ENCODE measurements at regions not wholly inside any gene's neighbourhood (a gene's known extent, or its start where the extent isn't known, plus 50 kb on each side); places are given as distances from the start of the nearest gene placed in this dataset.
"Not testable (repeated sequence)": the region's sequence is repeated elsewhere in the genome, so short reads cannot be mapped to it uniquely, and the experiment has no call there.

DNA sequence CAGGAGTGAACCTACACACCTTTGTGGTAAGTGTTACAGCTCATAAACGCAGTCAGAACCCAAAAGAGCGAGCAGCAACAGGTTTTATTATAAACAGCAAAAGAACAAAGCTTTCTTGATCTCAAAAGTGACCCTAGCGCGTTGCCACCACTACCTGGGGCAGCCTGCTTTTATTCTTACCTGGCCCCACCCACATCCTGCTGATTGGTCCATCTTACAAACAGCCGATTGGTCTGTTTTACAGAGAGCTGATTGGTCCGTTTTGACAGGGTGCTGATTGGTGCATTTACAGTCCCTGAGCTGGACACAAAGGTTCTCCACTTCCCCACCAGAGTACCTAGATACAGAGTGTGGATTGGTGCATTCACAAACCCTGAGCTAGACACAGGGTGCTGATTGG is 143.1 kb downstream of the ARRDC4 start:
- no peak for DNase-seq (ENCODE audit: low read depth, low spot score)

DNA sequence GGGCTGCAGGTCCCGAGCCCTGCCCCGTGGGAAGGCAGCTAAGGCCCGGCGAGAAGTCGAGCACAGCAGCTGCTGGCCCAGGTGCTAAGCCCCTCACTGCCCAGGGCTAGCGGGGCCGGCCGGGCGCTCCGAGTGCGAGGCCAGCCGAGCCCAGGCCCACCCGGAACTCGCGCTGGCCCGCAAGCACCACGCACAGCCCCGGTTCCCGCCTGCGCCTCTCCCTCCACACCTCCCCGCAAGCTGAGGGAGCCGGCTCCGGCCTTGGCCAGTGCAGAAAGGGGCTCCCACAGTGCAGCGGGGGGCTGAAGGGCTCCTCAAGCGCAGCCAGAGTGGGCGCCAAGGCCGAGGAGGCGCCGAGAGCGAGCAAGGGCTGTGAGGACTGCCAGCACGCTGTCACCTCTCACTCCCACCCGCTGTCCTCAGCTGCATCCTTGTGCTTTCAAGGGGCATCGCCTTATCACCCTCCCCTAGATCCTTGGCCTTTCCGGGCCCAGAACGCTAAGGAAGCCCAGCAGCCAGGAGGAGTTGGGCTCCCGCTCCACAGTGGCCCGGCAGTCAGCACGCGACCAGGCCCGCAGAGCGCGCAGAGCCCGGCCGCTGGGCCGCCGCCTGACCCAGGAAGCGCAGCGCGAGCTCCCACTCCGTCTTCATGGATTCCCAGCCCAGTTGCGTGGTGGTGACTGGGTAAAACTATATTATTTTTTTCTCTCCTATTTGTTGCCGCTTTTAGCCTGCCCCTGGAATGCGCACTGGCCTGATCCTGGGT is 144.1 kb downstream of the ARRDC4 start:
- not testable (repeated sequence) for H3K36me3 ChIP-seq (ENCODE audit: insufficient read depth, low read length); H3K27ac ChIP-seq; H3K4me3 ChIP-seq; H3K9ac ChIP-seq (ENCODE audit: insufficient read length); H3K9me3 ChIP-seq (ENCODE audit: low read depth, low read length); DNase-seq (ENCODE audit: low read depth, low spot score)

More for the DNA sequence above, 143.1 kb downstream of the ARRDC4 start:
- H3K9ac ChIP-seq (ENCODE audit: insufficient read length): no peak overlapping the region
- no peak overlapping the region for H3K27ac ChIP-seq
- H3K9me3 ChIP-seq (ENCODE audit: low read depth, low read length): no peaks in the 10 kb centered on the region
- no peaks in the 10 kb centered on the region for H3K36me3 ChIP-seq (ENCODE audit: insufficient read depth, low read length)
- no peak for TF ChIP-seq FOXP2 (optimal IDR thresholded peaks at IDR 0.05; ENCODE audit: control extremely low read depth, extremely low read length, insufficient read depth)
- TF ChIP-seq EZH2 (IDR thresholded peaks at IDR 0.05): no peak
- no peak overlapping the region for H3K4me3 ChIP-seq

DNA sequence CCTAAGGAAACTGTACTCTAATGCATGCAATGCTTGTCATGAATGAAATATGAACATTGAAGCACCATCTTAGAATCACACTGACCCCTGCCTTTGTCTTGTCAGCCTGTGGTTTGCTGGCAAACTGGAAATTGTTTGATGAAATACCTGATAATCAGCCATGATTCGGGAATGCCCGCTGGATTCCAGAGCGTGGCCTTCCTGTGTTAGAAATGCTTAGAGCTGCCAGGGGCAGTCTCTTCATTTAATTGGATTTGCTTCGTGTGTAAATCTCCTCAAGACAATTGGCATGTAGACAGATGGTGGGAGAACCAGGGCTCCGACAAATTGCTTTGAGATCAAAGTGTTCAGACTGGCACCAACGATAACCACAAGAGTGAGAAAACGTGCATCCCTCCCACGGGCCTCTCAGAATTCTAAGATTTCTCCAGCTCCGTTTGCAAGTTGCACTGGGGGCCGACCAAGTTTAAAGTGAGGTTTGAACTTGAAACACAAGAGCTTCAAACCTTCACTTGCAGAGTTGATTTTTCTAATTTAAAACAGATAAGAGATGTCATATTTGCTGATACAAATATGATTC is 146.2 kb downstream of the ARRDC4 start:
- H3K4me3 ChIP-seq; H3K9ac ChIP-seq (ENCODE audit: insufficient read length); H3K36me3 ChIP-seq (ENCODE audit: insufficient read depth, low read length); H3K9me3 ChIP-seq (ENCODE audit: low read depth, low read length); H3K27ac ChIP-seq; DNase-seq (ENCODE audit: low read depth, low spot score): not testable (repeated sequence)

DNA sequence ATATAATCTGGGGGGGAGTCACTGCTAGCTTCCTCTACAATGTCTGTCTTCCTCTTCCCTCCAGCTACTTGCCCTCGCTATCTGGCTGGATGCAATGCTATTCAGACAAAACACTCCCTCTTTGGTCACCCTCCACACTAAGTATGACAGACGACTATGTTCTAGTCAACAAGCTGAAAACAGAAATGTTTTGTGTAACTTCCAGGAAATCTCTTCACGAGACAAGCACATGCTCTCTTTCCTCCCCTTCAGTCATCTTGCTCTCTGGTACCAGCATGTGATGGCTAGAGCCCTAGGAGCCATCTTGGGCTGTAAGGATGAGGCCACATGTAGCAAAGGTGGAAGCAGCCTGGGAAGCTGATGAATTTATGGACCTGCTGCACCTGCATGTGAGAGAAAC is 151.3 kb downstream of the ARRDC4 start:
- no peak overlapping the region for H3K9ac ChIP-seq (ENCODE audit: insufficient read length)
- H3K36me3 ChIP-seq (ENCODE audit: insufficient read depth, low read length): no peaks in the 10 kb centered on the region
- H3K4me3 ChIP-seq: no peak overlapping the region
- no peak for DNase-seq (ENCODE audit: low read depth, low spot score)
- H3K27ac ChIP-seq: no peak overlapping the region
- no peaks in the 10 kb centered on the region for H3K9me3 ChIP-seq (ENCODE audit: low read depth, low read length)
- TF ChIP-seq FOXP2 (optimal IDR thresholded peaks at IDR 0.05; ENCODE audit: control extremely low read depth, extremely low read length, insufficient read depth): no peak
- no peak for TF ChIP-seq EZH2 (IDR thresholded peaks at IDR 0.05)
- TF ChIP-seq POLR2AphosphoS5 (IDR thresholded peaks at IDR 0.05; ENCODE audit: borderline replicate concordance, low read depth, low read length): no peak

DNA sequence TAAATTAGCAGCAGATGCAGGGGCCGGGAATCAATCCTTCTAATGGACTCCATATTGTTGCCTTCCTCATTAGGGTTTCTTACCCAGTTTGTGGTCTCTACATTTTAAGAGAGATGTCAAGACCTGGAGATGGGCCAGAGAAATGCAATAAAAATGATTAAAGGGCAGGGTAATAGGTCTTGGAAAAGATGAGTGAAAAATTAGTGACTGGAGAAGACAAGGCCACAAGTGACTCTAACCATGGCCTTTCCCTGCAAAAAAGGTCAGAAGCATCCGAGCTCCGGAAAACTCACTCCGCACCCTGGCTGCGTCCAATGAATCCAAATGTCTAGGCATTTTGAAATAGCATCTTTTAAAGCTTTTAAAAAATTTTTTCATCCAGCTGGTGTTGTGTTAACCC is 152.8 kb downstream of the ARRDC4 start:
- DNase-seq (ENCODE audit: low read depth, low spot score): no peak
- Histone ChIP-seq H3K36me3 (ENCODE audit: insufficient read depth, low read length) (no peaks in the 10 kb centered on the region), H3K9me3 (ENCODE audit: low read depth, low read length) (no peaks in the 10 kb centered on the region), H3K4me3 (no peak overlapping the region), H3K27ac (no peak overlapping the region), H3K9ac (ENCODE audit: insufficient read length) (no peak overlapping the region)
- TF ChIP-seq EZH2 (IDR thresholded peaks at IDR 0.05): no peak
- TF ChIP-seq POLR2AphosphoS5 (IDR thresholded peaks at IDR 0.05; ENCODE audit: borderline replicate concordance, low read depth, low read length): no peak
- TF ChIP-seq FOXP2 (optimal IDR thresholded peaks at IDR 0.05; ENCODE audit: control extremely low read depth, extremely low read length, insufficient read depth): no peak

DNA sequence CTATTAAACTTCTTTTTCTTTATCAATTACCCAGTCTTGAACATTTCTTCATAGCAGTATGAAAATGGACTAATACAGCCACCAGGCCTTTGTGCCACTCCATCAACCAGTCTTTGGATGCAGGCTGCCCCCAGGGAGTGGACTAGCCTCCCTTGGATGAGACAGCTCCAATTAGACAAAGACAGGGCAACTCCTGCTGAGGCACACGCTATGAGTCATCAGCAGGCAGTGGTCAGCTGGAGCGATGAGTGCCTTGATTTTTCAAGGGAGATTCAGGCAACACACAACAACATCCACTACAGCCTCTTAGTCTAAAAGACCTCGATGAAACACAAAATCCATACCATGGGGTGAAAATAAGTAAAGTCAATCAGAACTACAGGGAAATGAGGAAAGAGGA is 160.1 kb downstream of the ARRDC4 start:
- Histone ChIP-seq H3K27ac (no peak overlapping the region), H3K4me3 (no peak overlapping the region), H3K9me3 (ENCODE audit: low read depth, low read length) (no peaks in the 10 kb centered on the region), H3K9ac (ENCODE audit: insufficient read length) (no peak overlapping the region), H3K36me3 (ENCODE audit: insufficient read depth, low read length) (no peaks in the 10 kb centered on the region)
- TF ChIP-seq EZH2 (IDR thresholded peaks at IDR 0.05) (no peak), FOXP2 (optimal IDR thresholded peaks at IDR 0.05; ENCODE audit: control extremely low read depth, extremely low read length, insufficient read depth) (no peak), POLR2AphosphoS5 (IDR thresholded peaks at IDR 0.05; ENCODE audit: borderline replicate concordance, low read depth, low read length) (no peak)
- no peak for DNase-seq (ENCODE audit: low read depth, low spot score)

DNA sequence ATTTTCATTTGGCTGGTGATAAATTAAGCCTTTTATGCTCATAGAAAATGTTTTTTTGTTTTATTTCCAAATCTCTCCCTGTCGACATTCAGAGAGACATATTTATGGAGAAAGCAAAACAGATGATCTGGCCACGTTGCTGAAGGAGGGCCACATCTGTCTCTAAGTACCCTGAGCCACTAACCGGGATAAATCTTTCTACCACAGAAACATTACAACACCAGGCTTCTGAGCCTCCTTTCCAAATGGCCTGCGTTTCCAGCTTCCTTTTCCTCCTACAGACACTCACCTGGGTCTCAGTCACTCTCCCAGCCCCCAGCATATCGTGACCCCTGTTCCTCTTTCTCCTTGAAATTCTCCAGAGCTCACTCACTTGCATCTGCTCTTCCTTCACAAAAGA is 161.0 kb downstream of the ARRDC4 start:
- H3K9ac ChIP-seq (ENCODE audit: insufficient read length): no peak overlapping the region
- TF ChIP-seq FOXP2 (optimal IDR thresholded peaks at IDR 0.05; ENCODE audit: control extremely low read depth, extremely low read length, insufficient read depth) (no peak), EZH2 (IDR thresholded peaks at IDR 0.05) (no peak), POLR2AphosphoS5 (IDR thresholded peaks at IDR 0.05; ENCODE audit: borderline replicate concordance, low read depth, low read length) (no peak)
- H3K9me3 ChIP-seq (ENCODE audit: low read depth, low read length): no peaks in the 10 kb centered on the region
- no peak for DNase-seq (ENCODE audit: low read depth, low spot score)
- H3K4me3 ChIP-seq: no peak overlapping the region
- no peaks in the 10 kb centered on the region for H3K36me3 ChIP-seq (ENCODE audit: insufficient read depth, low read length)
- H3K27ac ChIP-seq: no peak overlapping the region

DNA sequence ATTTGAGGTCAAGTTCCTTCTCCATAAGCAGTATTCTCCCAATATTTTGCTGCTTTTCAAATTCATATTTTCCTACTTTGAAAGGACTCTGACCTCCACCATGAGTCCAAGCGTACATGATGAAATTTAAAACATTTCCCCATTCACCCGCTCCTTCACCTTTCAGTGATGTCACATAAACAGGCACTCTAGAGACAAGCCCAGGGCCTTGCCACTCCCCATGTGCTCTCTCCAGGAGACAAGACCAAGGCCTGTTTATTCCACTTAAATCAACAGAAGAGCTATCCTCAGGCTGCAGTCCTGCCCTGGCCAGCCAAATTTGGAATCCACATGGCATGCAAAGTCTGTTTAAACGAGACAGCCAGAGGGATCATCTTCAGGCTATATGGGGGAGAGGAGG is 161.5 kb downstream of the ARRDC4 start:
- Histone ChIP-seq H3K36me3 (ENCODE audit: insufficient read depth, low read length) (no peaks in the 10 kb centered on the region), H3K27ac (no peak overlapping the region), H3K9ac (ENCODE audit: insufficient read length) (no peak overlapping the region), H3K4me3 (no peak overlapping the region), H3K9me3 (ENCODE audit: low read depth, low read length) (no peaks in the 10 kb centered on the region)
- DNase-seq (ENCODE audit: low read depth, low spot score): no peak
- no peak for TF ChIP-seq FOXP2 (optimal IDR thresholded peaks at IDR 0.05; ENCODE audit: control extremely low read depth, extremely low read length, insufficient read depth)
- no peak for TF ChIP-seq EZH2 (IDR thresholded peaks at IDR 0.05)
- TF ChIP-seq POLR2AphosphoS5 (IDR thresholded peaks at IDR 0.05; ENCODE audit: borderline replicate concordance, low read depth, low read length): no peak

DNA sequence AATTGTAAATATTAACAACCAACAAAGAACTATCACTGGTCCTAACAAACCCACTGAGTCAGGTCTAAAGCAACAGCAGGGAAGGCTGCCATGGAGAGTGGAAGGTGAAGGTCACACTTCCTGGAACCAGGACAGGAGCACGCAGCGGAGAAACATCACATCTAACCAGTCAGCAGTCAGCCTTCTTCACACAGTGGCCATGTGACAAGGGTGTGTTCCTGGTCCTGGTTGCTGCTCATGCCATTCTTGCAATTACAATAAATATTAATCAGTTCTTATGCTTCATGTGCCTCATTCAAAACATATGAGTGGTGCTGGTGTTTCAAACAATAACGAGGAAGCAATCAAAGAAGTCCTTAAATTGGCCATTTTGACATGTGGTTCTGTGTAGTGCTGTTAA is 162.8 kb downstream of the ARRDC4 start:
- DNase-seq (ENCODE audit: low read depth, low spot score): no peak
- TF ChIP-seq POLR2AphosphoS5 (IDR thresholded peaks at IDR 0.05; ENCODE audit: borderline replicate concordance, low read depth, low read length) (no peak), FOXP2 (optimal IDR thresholded peaks at IDR 0.05; ENCODE audit: control extremely low read depth, extremely low read length, insufficient read depth) (no peak), EZH2 (IDR thresholded peaks at IDR 0.05) (no peak)

More for the DNA sequence above, 162.8 kb downstream of the ARRDC4 start:
- Histone ChIP-seq H3K9ac (ENCODE audit: insufficient read length) (no peak overlapping the region), H3K36me3 (ENCODE audit: insufficient read depth, low read length) (no peaks in the 10 kb centered on the region), H3K9me3 (ENCODE audit: low read depth, low read length) (no peaks in the 10 kb centered on the region), H3K27ac (no peak overlapping the region), H3K4me3 (no peak overlapping the region)
